ENCODE measurements at regions not wholly inside any gene's neighbourhood (a gene's known extent, or its start where the extent isn't known, plus 50 kb on each side); places are given as distances from the start of the nearest gene placed in this dataset.
"Not testable (repeated sequence)": the region's sequence is repeated elsewhere in the genome, so short reads cannot be mapped to it uniquely, and the experiment has no call there.

DNA sequence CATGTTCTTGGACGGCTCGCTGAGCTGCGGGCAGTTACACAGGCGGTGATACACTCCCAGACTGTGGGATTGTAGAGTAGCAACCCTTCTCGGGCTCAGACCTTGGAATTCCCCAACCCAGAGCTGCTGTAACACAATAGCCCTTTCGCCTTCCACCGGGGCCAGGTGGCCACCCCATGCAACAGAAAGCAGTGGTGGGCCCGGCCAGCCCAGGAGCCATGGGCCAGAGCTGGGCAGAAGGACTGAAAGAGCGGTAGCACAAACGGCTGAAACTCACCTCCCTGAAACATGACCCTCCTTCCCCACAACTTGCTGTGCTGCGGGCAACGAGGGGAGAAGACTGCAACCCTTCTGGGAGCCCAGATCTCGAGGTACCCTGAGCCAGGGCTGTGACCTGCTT, 429.0 kb downstream of the SLITRK1 start:
- no peak for DNase-seq

DNA sequence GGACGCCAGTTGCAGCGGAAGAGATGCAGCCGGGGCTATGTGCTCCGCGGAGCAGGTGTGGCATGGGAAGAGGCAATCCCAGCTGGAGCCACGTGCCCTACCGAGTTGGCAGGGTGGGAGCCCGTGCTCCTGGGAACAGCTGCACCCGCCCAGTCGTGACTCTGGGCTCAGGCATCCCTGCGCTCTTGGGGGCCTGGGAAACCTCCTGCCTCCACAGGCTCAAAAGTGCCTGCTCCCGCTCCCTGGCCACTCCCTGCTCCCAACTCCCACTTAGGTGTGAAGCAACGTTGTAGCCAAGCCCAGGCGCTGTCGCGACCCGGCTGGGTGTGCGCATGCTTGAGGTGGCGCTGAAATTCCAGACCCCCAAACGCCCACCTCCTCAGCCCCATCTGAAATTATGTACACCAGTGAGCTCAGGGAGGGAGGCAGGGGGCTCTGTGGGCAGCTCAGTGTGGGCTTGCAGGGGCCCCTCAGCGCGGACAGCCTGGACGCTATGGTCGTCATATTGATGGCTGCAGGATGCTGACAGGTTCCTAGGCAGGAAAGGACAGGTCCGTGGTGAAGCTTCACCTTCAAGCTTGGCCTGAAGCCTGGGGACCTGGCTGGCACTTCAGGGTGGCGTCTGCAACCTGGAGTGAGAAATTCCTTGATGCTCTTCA, 429.9 kb downstream of the SLITRK1 start:
- no peak for DNase-seq

DNA sequence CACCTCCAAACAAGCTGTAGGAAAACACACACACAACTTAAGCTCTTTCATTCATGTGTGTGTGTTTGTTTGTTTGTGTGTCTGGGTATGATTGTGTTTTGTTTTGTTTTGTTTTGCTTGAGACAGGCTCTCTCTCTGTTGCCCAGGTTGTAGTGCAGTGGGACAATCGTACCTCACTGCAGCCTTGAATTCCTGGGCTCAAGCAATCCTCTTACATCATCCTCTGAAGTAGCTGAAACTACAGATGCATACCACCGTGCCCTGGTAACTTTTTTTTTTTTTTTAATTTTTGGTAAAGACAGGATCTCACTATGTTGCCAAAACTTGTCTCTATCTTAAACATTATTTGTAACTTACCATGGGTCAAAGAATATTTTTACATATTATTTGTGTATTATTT, 431.7 kb downstream of the SLITRK1 start:
- no peak for DNase-seq

DNA sequence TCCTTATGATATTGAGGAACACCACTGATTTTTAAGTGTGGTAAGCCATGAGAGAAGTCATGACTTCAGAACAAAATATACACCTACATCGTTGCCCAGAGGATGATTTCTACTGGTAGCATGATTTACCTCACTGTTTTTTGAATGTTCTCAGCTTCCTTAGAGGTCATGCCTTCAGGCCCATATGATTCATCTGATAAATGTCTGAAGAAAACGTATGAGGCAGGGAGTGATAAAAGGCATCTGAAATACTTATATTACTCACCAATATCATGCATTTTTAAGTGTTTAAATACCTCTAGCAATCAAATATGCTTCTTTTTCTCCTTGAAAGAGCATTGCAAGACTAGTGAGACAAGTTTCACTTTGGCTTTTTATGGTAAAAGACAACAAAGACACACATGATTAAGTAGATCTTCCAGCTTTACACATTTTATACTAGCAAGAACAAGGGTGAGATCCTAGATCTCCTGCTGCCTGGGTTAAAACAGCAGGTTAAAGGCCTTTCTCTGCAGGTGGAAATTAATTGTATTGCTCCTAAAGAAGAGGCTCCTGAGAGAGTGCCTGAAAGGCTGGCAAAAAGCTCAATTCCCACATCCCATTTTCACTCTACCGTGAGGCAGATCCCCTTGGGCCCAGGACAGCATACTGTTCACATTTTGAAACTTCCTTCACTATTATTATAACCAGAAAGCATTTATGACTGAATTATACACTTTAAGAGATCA, 432.4 kb downstream of the SLITRK1 start:
- no peak for DNase-seq

DNA sequence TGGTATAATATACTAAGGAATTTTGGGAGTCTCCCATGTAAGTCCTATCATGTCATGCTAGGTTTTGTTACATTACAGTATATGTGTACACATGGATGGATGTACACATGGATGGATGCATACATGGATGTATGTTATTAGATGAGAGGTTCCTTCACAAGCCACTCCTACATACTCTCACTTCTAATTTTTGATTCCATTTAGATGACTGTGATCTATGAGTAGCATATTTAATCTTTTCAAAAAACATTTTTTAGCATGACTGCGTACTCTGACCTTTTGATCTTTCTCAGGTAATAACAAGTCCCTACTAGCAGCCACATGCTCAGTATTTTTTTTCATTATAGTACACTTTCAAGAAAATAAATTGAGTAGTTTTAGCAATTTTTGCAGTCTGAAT, 441.8 kb downstream of the SLITRK1 start:
- no peak for DNase-seq

DNA sequence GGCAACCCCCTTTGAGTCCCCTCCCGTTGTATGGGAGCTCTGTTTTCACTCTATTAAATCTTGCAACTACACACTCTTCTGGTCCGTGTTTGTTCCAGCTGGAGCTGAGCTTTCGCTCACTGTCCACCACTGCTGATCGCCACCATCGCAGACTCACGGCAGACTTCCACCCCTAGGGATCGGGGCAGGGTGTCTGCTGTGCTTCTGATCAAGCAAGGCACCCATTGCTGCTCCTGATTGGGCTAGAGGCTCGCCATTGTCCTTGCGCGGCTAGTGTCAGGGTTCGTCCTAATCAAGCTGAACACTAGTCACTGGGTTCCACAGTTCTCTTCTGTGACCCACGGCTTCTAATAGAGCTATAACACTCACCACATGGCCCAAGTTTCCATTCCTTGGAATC, 442.8 kb downstream of the SLITRK1 start:
- not testable (repeated sequence) for DNase-seq

DNA sequence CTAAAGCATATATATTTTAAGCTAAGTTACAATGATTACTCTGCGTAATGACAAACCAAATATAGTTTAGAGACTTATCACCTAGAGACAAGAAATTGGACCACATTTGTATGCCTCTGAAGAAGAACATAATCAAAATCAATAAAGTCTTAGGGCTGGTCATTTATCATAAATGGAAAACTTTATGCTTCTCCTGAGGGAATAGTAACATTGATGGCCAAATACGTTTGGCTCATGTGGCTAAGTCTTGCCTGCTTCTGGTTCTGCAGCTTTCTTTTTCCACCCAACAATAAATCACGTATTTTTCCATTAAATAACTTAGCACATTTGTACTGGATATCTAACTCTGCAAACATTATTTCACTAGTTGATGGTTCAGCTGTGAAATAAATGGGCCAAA, 458.4 kb downstream of the SLITRK1 start:
- DNase-seq, result no peak

DNA sequence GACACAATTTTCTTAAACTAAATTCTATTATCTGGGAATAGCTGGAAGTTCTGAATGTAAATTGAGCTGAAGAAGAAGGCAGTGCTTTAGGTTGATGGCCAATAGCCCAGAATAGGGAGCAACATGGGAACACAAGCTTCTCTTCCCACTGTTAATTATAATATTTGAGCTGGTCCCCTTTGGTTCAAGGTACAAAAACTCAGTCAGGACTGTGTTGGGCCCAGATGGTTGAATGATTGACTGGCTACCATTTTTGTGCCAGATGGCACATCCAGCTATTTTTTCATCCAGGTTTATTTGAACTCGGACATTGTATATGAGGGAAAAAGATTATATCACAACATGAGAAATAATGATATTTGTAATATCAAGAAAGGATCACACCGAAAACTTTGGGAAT, 458.9 kb downstream of the SLITRK1 start:
- DNase-seq, result no peak

DNA sequence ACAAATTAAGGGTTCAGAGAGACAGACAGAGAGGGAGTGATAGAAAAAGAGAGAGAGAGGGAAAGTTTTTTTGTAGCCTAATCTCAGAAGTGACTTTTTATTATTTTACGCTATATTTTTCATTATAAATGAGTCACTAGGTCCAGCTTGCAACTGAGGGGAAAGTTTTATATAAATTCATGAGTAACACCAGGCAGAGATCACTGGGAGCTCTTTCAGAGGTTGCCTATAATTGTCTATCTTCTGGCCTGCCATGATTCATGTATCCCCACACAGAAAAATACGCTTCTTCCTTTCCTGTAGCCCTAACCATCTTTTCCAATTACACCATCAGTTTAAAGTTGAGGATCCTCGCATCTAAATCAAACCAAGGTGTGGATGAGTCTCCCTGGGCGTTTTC, 467.9 kb downstream of the SLITRK1 start:
- DNase-seq, result no peak

DNA sequence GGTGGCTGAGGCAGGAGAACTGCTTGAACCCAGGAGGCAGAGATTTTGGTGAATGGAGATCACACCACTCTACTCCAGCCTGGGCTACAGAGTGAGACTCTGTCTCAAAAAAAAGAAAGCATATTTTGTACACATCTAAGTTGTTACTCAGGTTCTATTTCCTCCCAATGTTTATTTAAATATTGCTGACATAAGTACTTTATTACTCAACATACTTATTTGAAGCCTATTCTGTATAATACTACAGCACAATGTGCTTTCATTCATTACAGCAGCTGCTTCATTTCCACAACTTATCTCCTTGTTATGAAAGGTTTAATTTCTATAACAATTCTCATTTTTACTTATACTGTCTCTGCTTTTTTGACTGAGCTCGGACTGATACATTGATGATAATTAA, 495.7 kb downstream of the SLITRK1 start:
- no peak for DNase-seq

DNA sequence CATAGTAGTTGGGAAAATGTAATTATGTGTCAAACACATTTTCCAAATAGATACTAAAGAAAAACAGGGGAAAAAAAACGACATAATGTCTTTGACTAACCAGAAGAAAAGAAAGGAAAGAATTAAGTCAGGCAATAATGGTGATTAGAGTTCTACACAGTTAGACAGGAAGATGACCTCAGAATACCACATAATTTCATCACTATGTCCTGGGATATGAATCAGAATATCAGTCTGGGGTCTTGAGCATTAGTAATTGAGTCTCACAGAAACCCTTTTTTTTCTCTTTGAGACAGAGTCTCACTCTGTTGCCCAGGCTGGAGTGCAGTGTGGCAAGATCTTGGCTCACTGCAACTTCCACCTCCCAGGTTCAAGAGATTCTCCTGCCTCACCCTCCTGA, 503.4 kb downstream of the SLITRK1 start:
- DNase-seq, result no peak

DNA sequence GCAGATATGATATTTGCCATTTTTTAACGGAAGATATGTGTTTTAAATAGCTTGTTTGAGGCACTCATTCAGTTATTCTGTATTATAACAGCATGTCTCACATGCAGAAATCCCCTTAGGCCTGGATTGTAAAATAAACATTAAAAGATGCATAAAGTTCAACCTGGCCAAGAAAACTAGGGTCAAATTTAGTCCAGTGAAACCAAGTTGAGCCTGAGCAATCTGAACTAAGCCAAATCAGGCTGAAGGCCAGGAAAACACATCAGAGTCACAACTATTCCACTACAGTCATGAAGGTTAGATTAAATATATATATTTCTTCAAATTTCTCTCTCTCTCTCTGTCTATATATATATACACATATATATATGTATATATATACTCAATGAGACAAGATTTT, 504.8 kb downstream of the SLITRK1 start:
- no peak for DNase-seq

DNA sequence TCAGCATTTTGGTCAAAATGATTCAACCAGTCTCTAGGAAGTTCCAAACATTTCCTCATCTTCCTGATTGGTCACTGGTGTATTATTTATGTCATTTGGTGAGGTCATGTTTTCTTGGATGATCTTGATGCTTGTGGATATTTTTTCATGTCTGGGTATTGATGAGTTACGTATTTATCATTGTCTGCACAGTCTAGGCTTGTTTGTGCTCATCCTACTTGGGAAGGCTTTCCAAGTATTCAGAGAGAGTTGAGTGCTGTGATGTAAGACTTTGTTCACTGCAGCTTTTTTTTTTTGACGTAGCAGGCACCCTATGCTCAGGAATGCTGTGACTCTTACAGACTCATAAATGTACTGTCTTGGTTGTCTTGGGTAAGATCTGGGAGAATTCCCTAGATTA, 509.5 kb downstream of the SLITRK1 start:
- DNase-seq, result no peak

DNA sequence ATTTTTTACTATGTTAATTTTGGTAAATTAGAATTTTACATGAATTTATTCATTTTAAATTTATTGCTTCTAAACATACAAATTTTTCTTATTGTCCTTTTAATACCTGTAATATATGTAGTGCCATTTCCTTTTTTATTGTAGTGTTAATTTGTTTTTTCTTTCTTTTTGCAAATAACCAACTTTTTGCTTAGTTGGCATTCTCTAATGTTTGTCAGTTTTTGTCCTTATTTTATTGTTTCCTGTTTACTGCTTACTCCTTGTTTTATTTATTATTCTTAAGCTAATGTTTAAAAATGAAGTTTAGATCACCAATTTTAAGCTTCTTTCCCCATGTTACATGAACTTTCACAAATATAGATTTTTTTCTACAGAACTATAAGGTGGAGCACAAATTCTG, 516.6 kb downstream of the SLITRK1 start:
- no peak for DNase-seq

DNA sequence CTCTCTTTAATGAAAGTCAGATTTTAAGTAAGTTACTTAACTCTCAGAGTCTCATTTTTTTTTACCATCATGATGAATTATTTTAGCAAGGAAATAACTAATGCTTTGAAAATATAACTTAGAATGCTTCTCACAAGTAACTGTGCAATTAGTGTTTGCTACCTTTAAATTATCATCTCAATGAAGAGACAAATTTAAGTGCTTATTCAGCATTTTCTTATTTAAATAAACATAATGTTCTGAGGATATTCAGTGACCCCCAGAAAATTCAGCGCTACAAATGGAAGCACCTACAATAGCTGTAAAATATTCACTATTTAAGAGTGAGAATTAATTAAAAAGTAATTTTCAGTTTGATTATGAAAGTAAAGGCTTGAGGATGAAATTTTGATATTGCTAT, 527.2 kb downstream of the SLITRK1 start:
- DNase-seq, result no peak

DNA sequence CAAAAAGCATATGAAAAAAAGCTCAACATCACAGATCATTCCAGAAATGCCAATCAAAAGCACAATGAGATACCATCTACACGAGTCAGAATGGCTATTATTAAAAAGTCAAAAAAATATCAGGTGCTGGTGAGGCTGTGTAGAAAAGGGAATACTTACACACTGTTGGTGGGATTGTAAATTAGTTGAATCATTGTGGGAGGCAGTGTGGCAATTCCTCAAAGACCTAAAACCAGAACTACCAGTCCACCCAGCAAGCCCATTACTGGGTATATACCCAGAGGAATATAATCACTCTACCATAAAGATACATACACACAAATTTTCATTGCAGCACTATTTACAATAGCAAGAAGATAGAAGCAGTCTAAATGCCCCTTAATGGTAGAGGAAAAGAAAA, 529.9 kb downstream of the SLITRK1 start:
- no peak for DNase-seq

DNA sequence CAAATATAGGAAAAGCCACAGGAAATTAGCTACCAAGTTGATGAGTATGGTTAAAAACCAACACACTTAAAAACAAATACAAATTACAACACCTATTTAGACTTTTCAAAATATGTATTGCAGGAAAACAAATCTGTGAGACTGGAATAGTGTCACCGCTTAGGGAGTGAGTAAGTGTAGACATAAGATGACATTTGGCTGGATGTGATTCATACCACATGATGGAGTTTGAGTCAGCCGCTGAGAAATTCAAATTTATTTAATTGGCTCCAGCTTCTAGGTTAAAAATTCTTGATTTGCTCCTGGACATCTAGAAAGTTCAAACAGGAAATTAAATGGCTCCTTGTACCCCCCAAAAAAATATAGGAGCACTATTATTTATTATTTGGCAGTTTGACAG, 531.7 kb downstream of the SLITRK1 start:
- no peak for DNase-seq

DNA sequence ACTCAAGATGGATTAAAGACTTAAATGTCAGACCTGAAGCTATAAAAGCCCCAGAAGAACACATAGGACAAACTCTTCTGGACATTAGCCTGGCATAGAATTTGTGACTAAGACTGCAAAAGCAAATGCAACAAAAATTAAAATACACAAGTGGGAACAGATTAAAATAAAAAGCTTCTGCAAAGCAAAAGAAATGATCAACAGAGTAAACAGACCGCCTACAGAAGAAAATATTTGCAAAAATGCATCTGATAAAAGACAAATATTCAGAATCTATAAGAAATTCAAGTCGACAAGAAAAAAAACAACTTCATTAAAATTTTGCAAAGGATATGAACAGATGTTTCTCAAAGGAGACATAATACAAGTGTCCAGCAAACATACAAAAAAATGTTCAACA, 537.8 kb downstream of the SLITRK1 start:
- DNase-seq, result no peak

DNA sequence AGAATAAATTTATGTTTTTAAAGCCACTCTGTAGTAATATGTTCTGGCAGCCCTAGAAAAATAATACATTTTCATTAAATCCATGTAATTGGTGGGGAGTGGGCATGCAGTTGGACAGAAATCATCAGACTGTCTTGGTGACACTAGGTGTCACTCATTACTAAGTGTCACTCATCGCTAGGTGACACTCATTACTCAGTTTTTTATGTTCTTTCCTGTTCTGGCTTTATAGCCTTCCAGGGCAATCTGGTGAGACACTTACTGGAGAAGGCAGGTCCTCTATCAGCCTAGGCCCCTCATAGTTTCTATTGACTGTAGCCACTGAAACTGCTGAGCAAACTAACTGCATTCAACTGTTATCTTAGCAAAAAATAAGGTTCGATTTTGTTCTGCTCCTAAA, 542.1 kb downstream of the SLITRK1 start:
- no peak for DNase-seq

DNA sequence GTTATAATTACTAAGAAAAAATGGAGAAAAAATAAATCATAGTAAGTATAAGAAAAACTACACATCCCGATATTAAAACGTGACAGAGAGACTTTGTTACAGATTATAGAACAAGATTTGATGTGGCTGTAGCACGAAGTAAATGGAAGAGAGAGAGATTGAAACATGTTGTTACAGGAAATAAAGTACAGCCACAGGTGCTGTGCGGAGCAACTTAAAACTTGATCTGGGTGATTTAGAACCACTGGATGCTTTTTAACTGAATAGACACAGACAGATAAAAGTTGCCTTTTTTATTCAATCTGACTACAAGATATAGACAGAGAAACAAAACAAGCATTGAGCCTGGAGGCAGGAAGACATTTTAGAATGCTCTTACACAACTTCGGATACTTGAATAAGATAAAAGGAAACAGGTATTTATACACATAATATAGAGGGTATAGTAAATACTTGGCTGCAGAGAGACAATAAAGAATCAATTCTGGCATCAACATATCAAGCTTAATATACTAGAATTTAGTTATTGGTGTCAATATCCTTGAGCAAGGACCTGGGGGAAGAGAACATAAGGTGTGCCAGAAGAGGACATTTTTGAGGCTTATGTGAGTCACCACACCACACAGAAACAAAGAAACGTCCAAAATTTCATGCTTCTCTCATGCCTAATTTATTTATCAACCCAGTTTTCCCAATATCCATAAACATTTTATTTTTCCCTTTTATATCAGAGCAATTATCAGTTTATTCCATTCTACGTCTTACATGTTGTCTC, 548.5 kb downstream of the SLITRK1 start:
- no peak for DNase-seq

DNA sequence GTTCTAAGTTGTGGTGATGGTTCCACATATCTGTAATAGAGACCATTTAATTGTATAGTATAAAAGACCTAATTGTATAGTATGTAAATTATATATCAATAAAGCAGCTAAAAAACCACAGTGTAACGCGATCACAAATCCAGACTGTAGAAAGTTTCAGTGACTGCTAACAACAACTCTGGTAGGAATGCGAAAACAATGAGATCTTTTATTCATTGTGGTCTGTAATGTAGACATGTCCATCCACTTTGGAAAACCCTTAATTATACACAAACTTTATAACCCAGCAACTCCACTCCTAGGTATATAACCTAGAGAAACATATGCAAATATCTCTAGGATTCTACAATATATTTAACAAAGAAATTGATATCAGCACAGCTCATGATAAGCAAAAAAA, 549.5 kb downstream of the SLITRK1 start:
- DNase-seq, result no peak

DNA sequence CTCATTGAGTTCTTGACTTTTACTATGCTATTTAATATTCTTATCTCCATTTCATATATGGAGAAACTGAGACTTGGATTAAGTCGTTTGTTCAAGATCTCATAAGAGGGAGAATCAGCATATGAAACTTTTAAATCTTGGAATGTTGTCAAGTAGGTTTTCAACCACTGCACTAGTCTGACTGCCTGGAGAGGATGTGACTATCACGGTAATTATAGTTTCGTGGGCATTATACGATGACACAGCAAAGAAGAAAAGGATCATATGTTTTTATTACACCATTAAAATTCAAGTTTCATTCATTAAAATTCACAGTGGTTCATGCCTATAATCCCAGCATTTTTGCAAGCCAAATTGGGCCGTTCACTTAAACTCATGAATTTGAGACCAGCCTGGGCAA, 555.2 kb downstream of the SLITRK1 start:
- no peak for DNase-seq

DNA sequence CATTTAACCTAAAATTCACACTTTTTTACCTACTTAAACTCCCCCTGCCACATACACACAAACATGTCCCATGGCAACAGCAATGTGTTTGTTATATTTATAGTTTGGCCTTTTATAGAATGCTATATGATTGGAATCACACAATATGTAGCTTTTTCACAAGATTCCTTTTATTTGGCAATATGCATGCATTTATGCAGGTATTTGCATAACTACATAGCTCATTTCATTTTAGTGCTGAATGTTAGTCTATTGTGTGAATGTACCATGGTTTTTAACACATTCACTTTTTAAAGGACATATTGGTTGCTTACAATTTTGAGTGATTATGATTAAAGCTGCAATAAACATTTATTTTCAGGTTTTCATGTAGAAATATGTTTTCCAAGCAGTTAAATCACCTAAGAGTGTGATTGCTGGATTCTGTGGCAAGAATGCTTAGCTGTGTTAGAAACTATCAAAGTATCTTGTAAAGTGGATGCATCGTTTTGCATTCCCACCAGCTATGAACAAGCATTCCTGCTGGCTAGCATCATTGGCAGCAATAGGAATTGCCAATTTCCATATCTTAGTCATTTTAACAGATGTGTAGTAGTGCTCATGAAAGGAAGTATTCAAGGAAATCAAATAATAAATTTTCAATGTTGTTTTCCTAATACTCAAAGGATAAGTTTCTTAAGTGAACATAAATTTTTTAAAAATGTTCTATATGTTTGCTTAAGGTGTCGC, 557.0 kb downstream of the SLITRK1 start:
- DNase-seq, result no peak
